ENCODE measurements at regions not wholly inside any gene's neighbourhood (a gene's known extent, or its start where the extent isn't known, plus 50 kb on each side); places are given as distances from the start of the nearest gene placed in this dataset.
"Not testable (repeated sequence)": the region's sequence is repeated elsewhere in the genome, so short reads cannot be mapped to it uniquely, and the experiment has no call there.

DNA sequence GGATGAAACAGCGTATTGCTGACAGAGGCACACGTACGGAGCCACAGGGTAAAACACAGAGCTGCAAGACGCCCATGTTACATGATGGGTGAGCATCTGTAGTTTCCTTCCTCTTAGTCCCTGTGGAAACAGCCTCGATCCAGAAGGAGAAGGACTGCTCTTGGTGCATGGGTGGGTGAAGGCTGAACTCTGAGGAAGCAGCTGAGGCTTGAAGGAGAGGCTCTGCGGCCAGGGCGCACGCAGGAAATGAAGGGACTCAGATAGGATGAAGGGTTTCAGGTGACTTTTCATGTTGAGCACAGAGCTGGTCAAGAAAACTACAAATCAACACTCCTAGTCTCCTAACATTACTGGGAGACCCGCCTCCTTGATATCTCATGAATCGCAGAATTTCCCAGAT is 65.7 kb upstream of the ADA2 start:
- Mint-ChIP-seq H3K27ac (no peak overlapping the region), H3K9me3 (no peaks in the 10 kb centered on the region), H3K36me3 (no peaks in the 10 kb centered on the region), H3K4me1 (ENCODE audit: unreplicated experiment) (peaks cover 31% of the 10 kb centered on the region), H3K27me3 (peaks cover 4% of the 10 kb centered on the region), H3K4me3 (no peak overlapping the region)
- no peak for DNase-seq (ENCODE audit: extremely low spot score, unreplicated experiment)
- TF ChIP-seq, protein P1, sequence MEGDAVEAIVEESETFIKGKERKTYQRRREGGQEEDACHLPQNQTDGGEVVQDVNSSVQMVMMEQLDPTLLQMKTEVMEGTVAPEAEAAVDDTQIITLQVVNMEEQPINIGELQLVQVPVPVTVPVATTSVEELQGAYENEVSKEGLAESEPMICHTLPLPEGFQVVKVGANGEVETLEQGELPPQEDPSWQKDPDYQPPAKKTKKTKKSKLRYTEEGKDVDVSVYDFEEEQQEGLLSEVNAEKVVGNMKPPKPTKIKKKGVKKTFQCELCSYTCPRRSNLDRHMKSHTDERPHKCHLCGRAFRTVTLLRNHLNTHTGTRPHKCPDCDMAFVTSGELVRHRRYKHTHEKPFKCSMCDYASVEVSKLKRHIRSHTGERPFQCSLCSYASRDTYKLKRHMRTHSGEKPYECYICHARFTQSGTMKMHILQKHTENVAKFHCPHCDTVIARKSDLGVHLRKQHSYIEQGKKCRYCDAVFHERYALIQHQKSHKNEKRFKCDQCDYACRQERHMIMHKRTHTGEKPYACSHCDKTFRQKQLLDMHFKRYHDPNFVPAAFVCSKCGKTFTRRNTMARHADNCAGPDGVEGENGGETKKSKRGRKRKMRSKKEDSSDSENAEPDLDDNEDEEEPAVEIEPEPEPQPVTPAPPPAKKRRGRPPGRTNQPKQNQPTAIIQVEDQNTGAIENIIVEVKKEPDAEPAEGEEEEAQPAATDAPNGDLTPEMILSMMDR (conservative IDR thresholded peaks at IDR 0.05) = no peak

DNA sequence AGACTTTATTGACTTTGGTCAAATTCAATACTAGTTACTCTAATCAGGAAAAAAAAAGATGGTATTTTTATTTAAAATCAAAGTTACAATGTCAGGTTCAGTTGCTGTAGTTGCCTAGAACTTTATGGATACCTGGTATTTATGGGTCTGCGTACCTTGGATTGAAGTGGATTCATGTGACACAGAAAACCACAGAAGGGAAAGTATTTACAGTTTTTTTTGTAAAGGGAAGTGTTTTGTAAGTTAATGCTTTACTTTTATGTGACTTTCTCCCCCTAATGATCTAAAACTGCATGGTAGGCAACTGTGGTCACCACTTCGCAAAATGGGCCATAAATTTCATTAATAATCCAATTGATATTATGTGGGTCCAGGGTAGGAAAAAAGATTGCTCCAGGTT is 65.2 kb upstream of the ADA2 start:
- Mint-ChIP-seq H3K4me3 (no peak overlapping the region), H3K27me3 (peaks cover 4% of the 10 kb centered on the region), H3K9me3 (no peaks in the 10 kb centered on the region), H3K36me3 (no peaks in the 10 kb centered on the region), H3K27ac (no peak overlapping the region), H3K4me1 (ENCODE audit: unreplicated experiment) (peaks cover 31% of the 10 kb centered on the region)
- TF ChIP-seq, protein P1 (conservative IDR thresholded peaks at IDR 0.05) = no peak
- no peak for DNase-seq (ENCODE audit: extremely low spot score, unreplicated experiment)

DNA sequence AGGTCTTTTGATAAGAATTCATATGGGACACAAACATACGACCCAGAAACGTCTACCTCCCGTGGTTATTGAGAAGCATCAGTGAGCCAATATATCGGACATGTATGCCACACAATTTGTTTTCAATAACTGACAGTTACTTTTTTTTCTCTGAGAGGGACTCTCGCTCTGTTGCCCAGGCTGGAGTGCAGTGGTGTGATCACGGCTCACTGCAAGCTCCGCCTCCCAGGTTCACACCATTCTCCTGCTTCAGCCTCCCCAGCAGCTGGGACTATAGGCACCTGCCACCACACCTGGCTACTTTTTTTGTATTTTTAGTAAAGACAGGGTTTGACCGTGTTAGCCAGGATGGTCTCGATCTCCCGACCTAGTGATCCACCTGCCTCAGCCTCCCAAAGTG is 64.6 kb upstream of the ADA2 start:
- H3K27ac Mint-ChIP-seq; DNase-seq (ENCODE audit: extremely low spot score, unreplicated experiment); H3K27me3 Mint-ChIP-seq; H3K4me3 Mint-ChIP-seq; H3K36me3 Mint-ChIP-seq; H3K9me3 Mint-ChIP-seq: not testable (repeated sequence)
- peaks cover 31% of the 10 kb centered on the region for H3K4me1 Mint-ChIP-seq (ENCODE audit: unreplicated experiment)

DNA sequence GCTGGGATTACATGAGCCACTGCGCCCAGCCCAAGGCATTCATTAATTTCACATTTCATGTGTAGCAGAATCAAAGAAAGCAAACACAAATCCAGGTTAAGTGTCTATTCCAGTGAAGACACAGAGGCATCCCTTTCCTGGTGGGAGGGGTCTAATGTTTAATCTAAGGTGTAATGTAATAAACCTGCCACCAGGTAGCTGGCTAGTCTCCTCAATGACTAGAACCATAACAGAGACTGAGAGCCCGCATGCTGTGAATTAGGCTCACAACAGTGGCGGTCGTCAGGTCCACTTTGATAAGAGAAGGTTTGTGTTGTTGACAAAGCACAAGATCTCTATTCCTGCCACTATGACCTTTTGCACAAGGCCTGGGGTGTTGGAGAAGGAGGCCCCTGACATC is 64.2 kb upstream of the ADA2 start:
- H3K27ac Mint-ChIP-seq = no peak overlapping the region
- H3K9me3 Mint-ChIP-seq = no peaks in the 10 kb centered on the region

DNA sequence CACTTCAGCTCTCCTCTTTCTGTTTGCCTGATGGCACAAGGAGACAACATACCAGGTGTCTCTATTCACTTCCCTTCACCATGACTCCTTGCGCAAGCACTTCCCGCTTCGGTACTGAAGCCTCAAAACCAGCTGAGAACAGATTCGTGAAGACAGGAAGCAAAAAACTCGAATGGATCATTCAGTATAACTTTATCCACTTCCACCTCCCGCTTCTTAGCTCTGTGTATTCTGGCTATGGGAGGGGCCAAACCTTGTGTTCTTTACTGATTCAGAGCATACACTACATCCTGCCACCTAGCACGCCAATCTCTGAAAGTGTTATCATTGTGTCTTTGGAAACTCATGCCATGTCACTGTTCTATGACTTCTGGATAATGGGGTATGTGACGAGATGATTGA is 62.2 kb upstream of the ADA2 start:
- TF ChIP-seq, protein P1 (conservative IDR thresholded peaks at IDR 0.05) = no peak
- no peak for DNase-seq (ENCODE audit: extremely low spot score, unreplicated experiment)
- H3K4me1 Mint-ChIP-seq (ENCODE audit: unreplicated experiment) = peaks cover 23% of the 10 kb centered on the region
- H3K27ac Mint-ChIP-seq = no peak overlapping the region
- H3K4me3 Mint-ChIP-seq = no peak overlapping the region
- H3K27me3 Mint-ChIP-seq = peaks cover under 1% of the 10 kb centered on the region
- no peaks in the 10 kb centered on the region for H3K9me3 Mint-ChIP-seq
- no peaks in the 10 kb centered on the region for H3K36me3 Mint-ChIP-seq

More for the DNA sequence above, 64.2 kb upstream of the ADA2 start:
- no peak overlapping the region for H3K4me3 Mint-ChIP-seq
- TF ChIP-seq, protein P1 (conservative IDR thresholded peaks at IDR 0.05) = no peak
- peaks cover 26% of the 10 kb centered on the region for H3K4me1 Mint-ChIP-seq (ENCODE audit: unreplicated experiment)
- no peaks in the 10 kb centered on the region for H3K36me3 Mint-ChIP-seq
- H3K27me3 Mint-ChIP-seq = peaks cover 4% of the 10 kb centered on the region
- no peak for DNase-seq (ENCODE audit: extremely low spot score, unreplicated experiment)

DNA sequence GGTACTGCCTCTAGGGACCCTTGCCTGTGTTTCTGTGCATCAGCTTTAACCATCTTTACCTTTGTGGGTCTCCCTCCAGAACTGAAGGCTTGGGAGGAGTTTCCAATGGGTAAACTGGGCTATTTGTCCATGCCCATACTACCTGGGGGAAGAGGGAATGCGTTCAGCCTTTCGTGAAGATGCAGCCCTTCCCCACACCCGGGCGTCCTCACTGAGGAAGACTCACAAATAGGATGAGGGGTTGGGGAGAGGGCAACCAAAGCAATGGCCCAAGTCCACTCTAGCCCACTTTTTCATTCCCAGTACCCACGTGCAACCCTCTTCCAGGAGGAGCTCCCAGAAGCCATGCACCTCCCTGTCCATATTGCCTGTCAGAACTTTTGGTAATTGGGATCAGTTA is 61.8 kb upstream of the ADA2 start:
- TF ChIP-seq, protein P1 (conservative IDR thresholded peaks at IDR 0.05) = no peak
- Mint-ChIP-seq H3K36me3 (no peaks in the 10 kb centered on the region), H3K4me1 (ENCODE audit: unreplicated experiment) (peaks cover 23% of the 10 kb centered on the region), H3K27ac (no peak overlapping the region), H3K27me3 (no peaks in the 10 kb centered on the region), H3K9me3 (no peaks in the 10 kb centered on the region), H3K4me3 (no peak overlapping the region)
- DNase-seq (ENCODE audit: extremely low spot score, unreplicated experiment) = no peak

Data from type B pancreatic cell (in vitro differentiated cells).